ENCODE measurements at regions not wholly inside any gene's neighbourhood (a gene's known extent, or its start where the extent isn't known, plus 50 kb on each side); places are given as distances from the start of the nearest gene placed in this dataset.
A peak's percentile ranks its signal among the peaks of the same experiment; 100 is the strongest.
"Not testable (repeated sequence)": the region's sequence is repeated elsewhere in the genome, so short reads cannot be mapped to it uniquely, and the experiment has no call there.

GRCh38 chr20:47921408-47921807, 136.1 kb upstream of the SULF2 start:
- no peak for TF ChIP-seq CTCF (conservative IDR thresholded peaks at IDR 0.05)
- peaks cover 10% of the 10 kb centered on the region for H3K36me3 Mint-ChIP-seq (ENCODE audit: low read depth)
- peaks cover 3% of the 10 kb centered on the region for H3K27me3 Mint-ChIP-seq (ENCODE audit: low read depth)
- no peak overlapping the region for H3K27ac Mint-ChIP-seq (ENCODE audit: unreplicated experiment)
- DNase-seq (ENCODE audit: low read depth, low spot score) = no peak
- H3K9me3 Mint-ChIP-seq = peaks cover 17% of the 10 kb centered on the region
- H3K4me1 Mint-ChIP-seq = no peaks in the 10 kb centered on the region
- H3K4me3 Mint-ChIP-seq = no peak overlapping the region

GRCh38 chr20:47917549-47918070, 132.3 kb upstream of the SULF2 start:
- H3K36me3 Mint-ChIP-seq (ENCODE audit: low read depth) = peaks cover 15% of the 10 kb centered on the region
- no peak for TF ChIP-seq CTCF (conservative IDR thresholded peaks at IDR 0.05)
- DNase-seq (ENCODE audit: low read depth, low spot score) = no peak
- peaks cover 3% of the 10 kb centered on the region for H3K27me3 Mint-ChIP-seq (ENCODE audit: low read depth)
- H3K4me1 Mint-ChIP-seq = no peaks in the 10 kb centered on the region
- no peak overlapping the region for H3K27ac Mint-ChIP-seq (ENCODE audit: unreplicated experiment)
- peaks cover 22% of the 10 kb centered on the region for H3K9me3 Mint-ChIP-seq
- no peak overlapping the region for H3K4me3 Mint-ChIP-seq

GRCh38 chr20:47915495-47915894, 130.2 kb upstream of the SULF2 start:
- TF ChIP-seq CTCF (conservative IDR thresholded peaks at IDR 0.05) = no peak
- Mint-ChIP-seq H3K4me3 (no peak overlapping the region), H3K27ac (ENCODE audit: unreplicated experiment) (no peak overlapping the region), H3K36me3 (ENCODE audit: low read depth) (peaks cover 15% of the 10 kb centered on the region), H3K27me3 (ENCODE audit: low read depth) (peaks cover 3% of the 10 kb centered on the region), H3K9me3 (peaks cover 22% of the 10 kb centered on the region), H3K4me1 (peaks cover 5% of the 10 kb centered on the region)
- no peak for DNase-seq (ENCODE audit: low read depth, low spot score)

DNA sequence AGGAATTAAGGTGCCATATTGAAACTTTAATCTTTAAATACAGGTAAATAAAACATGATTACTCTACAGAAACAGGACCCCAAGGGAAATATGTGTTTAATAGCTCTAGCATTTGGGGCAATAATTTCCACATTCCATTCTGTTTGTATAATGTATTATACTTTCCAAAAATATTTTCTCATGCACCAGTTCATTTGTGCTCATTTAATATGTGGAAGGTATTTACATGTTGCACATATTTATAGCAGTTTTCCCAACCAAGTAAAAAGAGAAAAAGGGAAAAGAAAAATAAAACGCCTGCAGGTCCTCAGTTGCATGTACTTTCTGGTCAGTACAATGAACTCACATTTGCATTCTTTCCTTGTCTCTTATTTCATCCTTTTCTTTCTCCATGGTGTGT, 129.5 kb upstream of the SULF2 start:
- no peak overlapping the region for H3K27ac Mint-ChIP-seq (ENCODE audit: unreplicated experiment)
- TF ChIP-seq CTCF (conservative IDR thresholded peaks at IDR 0.05) = no peak
- DNase-seq (ENCODE audit: low read depth, low spot score) = no peak
- H3K4me3 Mint-ChIP-seq = no peak overlapping the region
- peaks cover 22% of the 10 kb centered on the region for H3K9me3 Mint-ChIP-seq
- peaks cover 5% of the 10 kb centered on the region for H3K4me1 Mint-ChIP-seq
- peaks cover 3% of the 10 kb centered on the region for H3K27me3 Mint-ChIP-seq (ENCODE audit: low read depth)
- H3K36me3 Mint-ChIP-seq (ENCODE audit: low read depth) = peaks cover 15% of the 10 kb centered on the region

GRCh38 chr20:47912786-47913501, 127.7 kb upstream of the SULF2 start:
- H3K9me3 Mint-ChIP-seq = peaks cover 16% of the 10 kb centered on the region
- H3K36me3 Mint-ChIP-seq (ENCODE audit: low read depth) = peaks cover 14% of the 10 kb centered on the region
- DNase-seq (ENCODE audit: low read depth, low spot score); H3K27ac Mint-ChIP-seq (ENCODE audit: unreplicated experiment); H3K27me3 Mint-ChIP-seq (ENCODE audit: low read depth); H3K4me3 Mint-ChIP-seq: not testable (repeated sequence)
- H3K4me1 Mint-ChIP-seq = peaks cover 14% of the 10 kb centered on the region

GRCh38 chr20:47912165-47912564, 126.9 kb upstream of the SULF2 start:
- not testable (repeated sequence) for H3K9me3 Mint-ChIP-seq; DNase-seq (ENCODE audit: low read depth, low spot score); H3K36me3 Mint-ChIP-seq (ENCODE audit: low read depth); H3K27me3 Mint-ChIP-seq (ENCODE audit: low read depth); H3K4me3 Mint-ChIP-seq
- Mint-ChIP-seq H3K27ac (ENCODE audit: unreplicated experiment) (peak overlapping the region; percentile 51), H3K4me1 (peaks cover 22% of the 10 kb centered on the region)

DNA sequence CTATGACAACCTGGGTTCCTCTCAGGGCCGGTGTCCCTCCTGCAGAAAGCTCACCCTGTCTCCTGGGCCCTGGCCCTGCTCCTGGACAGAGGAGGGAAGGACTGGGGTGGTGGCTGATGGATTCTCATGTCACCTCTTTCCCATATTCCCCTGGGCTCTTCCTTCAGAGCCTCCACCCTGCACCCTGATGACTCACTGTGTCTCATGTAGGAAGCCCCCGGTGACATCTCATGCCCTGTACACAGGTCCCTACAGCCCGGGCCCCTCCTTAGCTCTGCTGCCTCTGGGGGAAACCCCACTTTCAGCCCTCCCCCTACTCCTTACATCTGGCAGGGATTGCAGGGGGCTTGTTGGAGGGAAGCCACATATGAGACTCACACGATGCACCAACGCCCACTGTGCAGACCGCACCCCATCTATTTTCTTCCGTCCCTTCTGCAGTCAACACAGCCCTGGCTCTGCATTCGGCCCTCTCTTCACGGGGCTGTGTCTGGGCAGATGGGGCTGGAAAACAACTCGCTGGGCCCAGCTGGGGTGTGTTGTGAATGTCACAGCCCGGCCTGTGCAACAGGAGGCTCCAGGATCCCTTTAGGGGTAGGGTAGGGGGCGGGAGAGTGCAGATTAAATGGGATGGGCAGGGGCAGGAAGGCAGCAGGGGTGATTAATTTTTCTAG, 124.6 kb upstream of the SULF2 start:
- not testable (repeated sequence) for H3K27ac Mint-ChIP-seq (ENCODE audit: unreplicated experiment); H3K27me3 Mint-ChIP-seq (ENCODE audit: low read depth); H3K36me3 Mint-ChIP-seq (ENCODE audit: low read depth); H3K9me3 Mint-ChIP-seq; DNase-seq (ENCODE audit: low read depth, low spot score); H3K4me3 Mint-ChIP-seq
- H3K4me1 Mint-ChIP-seq = peaks cover 33% of the 10 kb centered on the region

DNA sequence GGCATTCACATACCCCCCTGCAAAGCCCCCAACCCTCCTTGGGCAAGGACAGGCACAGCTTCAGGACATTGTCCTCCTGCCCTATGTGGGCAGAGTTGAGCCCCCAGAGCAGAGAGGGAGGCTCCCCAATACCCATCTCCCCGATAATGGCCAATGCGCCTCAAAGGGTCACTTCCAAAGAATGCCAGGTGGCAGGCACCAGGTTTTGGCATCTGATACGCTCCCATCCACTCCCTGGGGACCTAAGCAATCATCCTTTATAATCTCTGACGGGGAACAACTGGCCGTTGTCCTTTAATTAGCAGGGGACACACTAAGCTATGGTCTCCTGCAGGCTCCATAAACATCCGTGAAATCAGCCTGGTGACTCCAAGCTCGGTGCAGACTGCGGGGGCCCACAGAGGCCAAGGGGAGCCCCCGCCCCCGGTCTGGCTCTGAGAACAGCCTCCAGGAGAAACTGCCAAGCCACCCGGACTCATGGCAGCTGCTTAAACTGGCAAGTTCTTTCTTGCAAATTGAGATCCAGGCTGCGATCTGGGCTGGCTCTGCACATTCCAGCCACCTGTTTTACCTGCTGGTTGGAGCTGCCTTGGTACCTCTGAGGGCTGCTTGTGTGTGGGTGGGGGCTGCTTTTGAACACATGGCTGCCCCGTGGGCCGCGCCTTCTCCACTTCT, 123.2 kb upstream of the SULF2 start:
- not testable (repeated sequence) for H3K36me3 Mint-ChIP-seq (ENCODE audit: low read depth); H3K9me3 Mint-ChIP-seq; DNase-seq (ENCODE audit: low read depth, low spot score); H3K27ac Mint-ChIP-seq (ENCODE audit: unreplicated experiment); H3K27me3 Mint-ChIP-seq (ENCODE audit: low read depth); H3K4me3 Mint-ChIP-seq
- H3K4me1 Mint-ChIP-seq = peaks cover 33% of the 10 kb centered on the region

DNA sequence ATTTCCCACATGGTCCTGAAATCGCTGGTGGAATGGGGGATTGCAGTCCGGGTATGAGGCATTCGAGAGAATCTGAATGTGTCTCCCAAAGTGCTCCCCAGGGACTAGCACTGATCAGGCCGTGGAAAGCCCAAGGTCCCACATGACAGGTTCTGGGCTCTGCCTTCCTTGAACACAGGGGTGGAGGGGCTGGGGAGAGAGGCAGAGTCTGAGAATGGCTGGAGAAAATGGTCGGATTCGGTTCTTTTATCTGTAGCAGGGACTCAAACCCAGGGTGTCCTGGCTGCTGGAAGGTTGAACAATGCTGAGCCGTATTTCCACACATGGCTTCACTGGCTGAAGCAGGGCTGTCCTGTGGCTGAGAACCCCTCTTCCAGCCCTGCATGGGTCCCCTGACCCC, 122.7 kb upstream of the SULF2 start:
- H3K4me3 Mint-ChIP-seq; H3K9me3 Mint-ChIP-seq; DNase-seq (ENCODE audit: low read depth, low spot score); H3K36me3 Mint-ChIP-seq (ENCODE audit: low read depth); H3K27ac Mint-ChIP-seq (ENCODE audit: unreplicated experiment); H3K27me3 Mint-ChIP-seq (ENCODE audit: low read depth): not testable (repeated sequence)
- H3K4me1 Mint-ChIP-seq = peaks cover 33% of the 10 kb centered on the region
